Superior temporal gyrus (tissue), 1 donor: ENCODE measurements at regions not wholly inside any gene's neighbourhood (a gene's known extent, or its start where the extent isn't known, plus 50 kb on each side); places are given as distances from the start of the nearest gene placed in this dataset.
"Not testable (repeated sequence)": the region's sequence is repeated elsewhere in the genome, so short reads cannot be mapped to it uniquely, and the experiment has no call there.

ENCODE experiments used
- DNase-seq: peaks from one replicate; pipeline ENCODE4 v3.0.0-alpha.2; 2016; ENCODE audit errors: extremely low spot score

GRCh38 chr2:3036432-3037125, 341.0 kb downstream of the EIPR1 start:
- DNase-seq, result no peak

- no peak for DNase-seq
These were observed 342.1 kb downstream of the EIPR1 start for GRCh38 chr2:3035385-3036050.

DNA sequence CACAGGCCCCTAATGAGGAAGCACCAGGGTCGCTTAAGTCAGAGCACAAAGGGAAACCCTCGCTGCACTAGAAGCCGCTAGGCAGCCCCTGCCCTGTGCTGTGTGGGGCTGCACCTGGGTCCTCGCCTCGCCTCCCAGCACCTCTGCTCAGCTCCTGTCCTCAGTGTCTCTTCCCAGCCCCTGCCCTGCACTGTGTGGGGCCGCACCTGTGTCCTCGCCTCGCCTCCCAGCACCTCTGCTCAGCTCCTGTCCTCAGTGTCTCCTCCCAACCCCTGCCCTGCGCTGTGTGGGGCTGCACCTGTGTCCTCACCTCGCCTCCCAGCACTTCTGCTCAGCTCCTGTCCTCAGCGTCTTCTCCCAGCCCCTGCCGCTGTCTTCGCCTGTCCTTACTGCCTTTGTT, 342.8 kb downstream of the EIPR1 start:
- DNase-seq, result no peak

GRCh38 chr2:3034396-3034795, 343.2 kb downstream of the EIPR1 start:
- no peak for DNase-seq

DNA sequence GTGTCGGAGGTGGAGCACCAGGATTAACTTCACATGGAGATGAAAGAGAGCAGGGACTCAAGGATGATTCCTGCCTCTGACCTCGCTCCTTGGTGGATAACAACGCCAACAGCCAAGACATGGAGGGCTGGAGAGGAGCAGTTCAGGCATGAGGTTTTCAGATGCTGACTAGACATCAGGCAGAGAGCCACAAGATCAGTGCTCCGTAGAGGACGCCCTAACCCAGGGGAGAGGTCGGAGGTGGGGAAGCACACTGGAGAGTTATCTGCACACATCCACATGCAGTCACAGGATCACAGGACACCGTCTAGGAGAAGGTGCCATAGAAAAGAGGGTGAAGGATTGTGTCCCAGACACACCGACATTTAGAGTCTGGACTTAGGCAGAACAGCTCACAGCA, 344.3 kb downstream of the EIPR1 start:
- DNase-seq, result no peak

- DNase-seq, result not testable (repeated sequence)
These were observed 346.8 kb downstream of the EIPR1 start for GRCh38 chr2:3030791-3031190.

GRCh38 chr2:3025984-3026383, 351.6 kb downstream of the EIPR1 start:
- no peak for DNase-seq

GRCh38 chr2:3025261-3025660, 352.4 kb downstream of the EIPR1 start:
- no peak for DNase-seq

GRCh38 chr2:3024401-3024935, 353.1 kb downstream of the EIPR1 start:
- no peak for DNase-seq

DNA sequence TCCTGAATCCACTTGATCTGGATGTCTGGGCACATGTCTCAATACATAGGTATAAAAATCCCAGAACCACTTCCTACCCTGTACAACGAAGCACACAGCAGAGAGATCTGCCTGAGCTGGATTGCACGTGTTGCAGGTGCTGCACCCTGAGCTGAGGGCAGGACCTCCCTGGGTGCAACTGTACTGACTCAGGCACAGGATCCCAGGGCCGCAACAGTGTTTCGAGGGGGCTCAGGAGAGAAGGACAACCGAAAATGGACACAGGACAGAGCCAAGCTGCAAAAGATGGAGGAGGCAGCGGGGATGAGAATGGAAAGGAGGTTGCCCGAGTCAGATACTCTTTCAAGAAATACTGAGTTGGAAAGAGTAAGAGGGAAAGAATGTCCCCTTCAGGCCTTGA, 354.1 kb downstream of the EIPR1 start:
- no peak for DNase-seq

DNA sequence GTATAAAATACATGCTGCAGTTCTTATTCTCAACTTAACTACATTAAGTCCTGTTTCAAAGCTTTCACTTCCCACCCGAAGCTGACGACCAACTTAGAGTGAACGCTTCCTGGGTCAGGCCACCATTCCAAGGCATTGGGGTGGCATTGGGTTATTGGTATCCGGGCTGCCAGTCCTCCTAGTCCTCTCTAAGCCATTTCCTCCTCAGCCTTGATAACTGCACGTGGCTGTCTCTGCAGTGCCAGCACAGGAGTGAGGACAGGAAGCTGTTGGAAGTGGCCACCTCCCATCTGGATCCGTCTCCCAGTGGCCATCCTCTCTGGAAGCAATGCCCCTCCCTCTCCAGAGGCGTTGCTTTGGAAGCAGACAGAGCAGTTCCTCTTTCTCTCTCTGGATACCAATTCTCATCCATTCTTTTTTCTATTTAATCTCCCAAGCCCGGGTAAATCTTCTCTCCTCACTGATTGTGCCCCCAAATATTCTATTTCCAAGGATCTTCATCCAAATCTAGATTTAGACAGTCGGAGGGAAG, 354.7 kb downstream of the EIPR1 start:
- no peak for DNase-seq

DNA sequence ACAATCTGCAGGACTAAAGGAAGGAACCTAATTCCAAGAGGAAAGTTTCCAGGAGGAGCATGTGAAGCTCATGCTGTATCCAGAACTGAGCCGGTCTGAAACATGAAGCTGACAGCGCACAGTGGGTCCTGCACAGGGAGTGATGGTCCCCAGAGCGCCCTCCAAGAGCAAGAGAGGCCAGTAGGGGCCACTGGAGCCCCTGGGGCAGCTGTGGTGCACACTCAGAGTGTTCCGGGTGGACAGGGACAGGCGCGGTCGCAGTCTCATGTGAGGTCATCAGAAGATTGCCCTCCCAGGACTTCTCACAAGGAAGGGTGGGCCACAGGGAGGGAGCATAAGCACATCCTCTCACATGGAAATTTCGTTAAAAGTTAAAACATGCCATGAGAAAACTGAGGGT, 355.9 kb downstream of the EIPR1 start:
- no peak for DNase-seq

DNA sequence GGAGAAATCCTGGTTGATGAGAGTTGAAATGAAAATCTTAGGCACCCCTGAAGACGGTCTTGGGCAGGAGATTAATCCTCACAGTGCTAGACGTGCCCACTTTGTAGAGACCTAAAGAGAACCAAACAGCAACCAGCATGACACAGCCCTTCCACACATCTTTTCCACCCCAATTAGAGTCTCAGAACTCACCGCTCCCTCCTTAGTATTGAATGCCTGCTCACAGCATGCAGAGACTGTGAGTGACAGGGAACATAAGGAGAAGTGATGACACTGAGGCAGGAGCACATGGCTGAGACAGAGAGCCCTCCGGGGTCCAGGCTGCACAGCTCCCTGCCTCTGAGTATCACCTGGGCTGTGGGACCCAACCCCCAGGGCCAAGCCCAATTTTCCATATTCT, 367.6 kb downstream of the EIPR1 start:
- no peak for DNase-seq

- DNase-seq, result no peak
These were observed 368.1 kb downstream of the EIPR1 start for GRCh38 chr2:3009483-3009882.

GRCh38 chr2:3009005-3009404, 368.6 kb downstream of the EIPR1 start:
- no peak for DNase-seq

DNA sequence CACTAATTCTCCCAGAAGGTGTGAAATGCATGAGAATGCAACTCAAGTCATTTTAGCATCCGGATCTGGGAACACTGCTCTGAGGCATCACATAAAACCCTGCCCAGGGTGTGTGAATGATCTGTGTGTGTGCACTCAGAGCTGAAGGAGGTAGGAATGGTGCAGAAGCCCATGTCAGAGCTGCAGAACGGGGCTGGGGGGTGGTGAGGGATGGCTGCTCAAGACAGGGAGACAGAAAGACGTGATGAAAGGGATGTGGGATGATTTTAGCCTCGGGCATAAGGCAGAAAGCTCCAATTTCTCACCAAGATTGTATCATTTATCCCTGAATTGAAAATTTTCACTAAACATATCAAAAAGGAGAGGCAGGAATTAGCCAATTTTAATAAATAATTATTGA, 369.1 kb downstream of the EIPR1 start:
- no peak for DNase-seq

DNA sequence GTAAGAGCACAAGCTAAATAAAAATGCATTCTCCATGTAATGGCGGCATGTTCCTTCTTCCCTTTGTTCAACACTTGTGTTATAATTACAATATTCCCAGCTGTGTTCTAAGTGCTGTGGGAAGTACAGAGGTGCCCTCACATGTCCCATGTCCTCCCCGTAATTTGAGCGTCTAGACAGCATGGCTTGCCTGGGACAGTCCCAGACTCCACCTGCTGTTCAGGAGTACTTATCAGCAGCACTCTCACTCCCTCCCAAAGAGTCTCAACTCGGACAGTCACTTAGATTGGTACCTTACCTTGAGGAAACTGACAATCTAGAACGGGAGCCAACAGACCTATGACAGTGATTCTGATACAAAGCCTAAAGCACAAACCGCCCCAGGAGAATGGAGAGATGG, 370.5 kb downstream of the EIPR1 start:
- DNase-seq, result no peak

GRCh38 chr2:3005859-3006501, 371.6 kb downstream of the EIPR1 start:
- no peak for DNase-seq

DNA sequence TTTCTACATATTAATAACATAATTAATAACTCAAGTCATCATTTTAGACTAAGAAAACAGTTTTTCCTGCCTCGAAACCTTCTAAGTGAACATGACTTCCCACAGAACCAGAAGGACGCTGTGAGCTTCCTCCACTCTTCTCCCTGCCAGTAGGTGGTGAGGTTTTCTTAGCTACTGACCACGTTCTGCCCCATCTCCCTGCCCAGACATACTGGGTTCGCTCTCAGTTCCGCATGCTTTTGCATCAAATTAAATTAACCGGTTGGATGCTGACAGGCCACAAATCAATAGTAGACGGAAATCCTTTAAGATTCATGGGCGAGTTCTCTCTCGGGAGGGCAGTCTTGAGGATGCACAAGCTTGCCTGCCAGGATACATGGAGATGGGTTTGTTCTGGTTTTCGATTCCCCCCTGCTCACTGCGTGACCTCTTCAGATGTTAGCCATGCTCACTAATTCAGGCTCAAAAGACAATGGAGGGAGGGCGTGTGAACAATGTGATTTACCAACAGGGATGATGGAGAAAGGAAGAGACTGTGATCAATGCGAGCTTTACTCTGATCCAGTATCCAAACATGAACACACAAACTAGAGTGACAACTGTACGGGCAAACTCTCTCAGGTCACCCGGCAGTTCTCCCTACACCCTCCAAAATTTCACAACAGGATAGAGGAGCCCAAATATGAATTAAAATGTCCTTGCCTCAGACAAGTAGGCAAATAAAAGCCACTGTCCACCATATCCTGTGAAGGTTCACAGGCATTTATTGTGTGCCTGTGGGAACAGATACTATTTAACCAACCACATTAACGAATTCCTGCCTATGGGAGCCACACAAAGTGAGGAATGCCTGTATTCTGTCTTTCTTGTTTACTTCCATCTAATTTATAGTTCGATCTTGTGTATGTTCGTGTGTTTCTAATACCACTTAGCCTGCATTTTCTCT, 375.7 kb downstream of the EIPR1 start:
- DNase-seq, result peak; percentile 28

DNA sequence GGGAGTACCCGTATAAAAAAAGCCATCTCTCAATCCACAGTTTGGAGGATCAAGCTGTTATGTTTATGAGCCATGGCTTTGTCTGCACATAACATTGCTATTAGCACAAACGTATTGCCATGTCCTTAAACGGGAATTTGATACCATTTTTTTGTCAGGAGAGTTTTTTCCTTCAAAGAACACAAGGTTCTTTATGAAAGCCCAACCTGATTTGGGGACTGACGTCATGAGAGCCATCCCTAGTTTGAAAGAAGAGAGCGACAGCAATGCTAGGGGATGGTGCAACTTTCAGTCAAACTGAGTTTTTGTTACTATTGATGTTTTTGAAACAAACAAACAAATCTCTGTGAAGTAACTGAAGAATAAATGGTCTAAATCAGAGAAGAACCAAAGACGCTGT, 376.6 kb downstream of the EIPR1 start:
- no peak for DNase-seq

DNA sequence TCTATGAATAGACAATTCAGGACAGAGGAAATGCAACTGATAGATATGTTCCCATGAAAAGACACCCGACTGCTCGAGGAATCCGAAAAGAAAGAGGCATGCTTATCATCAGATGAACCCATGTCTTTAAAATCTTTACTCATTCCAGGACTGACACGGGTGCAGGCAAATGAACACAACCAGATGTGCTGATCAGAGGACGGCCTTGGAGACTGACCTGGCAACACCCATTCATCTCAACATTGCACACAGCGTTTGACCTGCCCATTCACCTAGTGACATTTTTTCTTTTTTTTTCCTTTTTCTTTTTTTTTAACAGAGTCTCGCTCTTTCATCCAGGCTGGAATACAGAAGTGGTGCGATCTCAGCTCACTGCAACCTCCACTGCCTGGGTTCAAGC, 377.5 kb downstream of the EIPR1 start:
- DNase-seq, result no peak

- no peak for DNase-seq
These were observed 378.6 kb downstream of the EIPR1 start for GRCh38 chr2:2998971-2999370.
